ENCODE measurements at regions not wholly inside any gene's neighbourhood (a gene's known extent, or its start where the extent isn't known, plus 50 kb on each side); places are given as distances from the start of the nearest gene placed in this dataset.

- no peak for TF ChIP-seq CTCF (IDR thresholded peaks at IDR 0.05)
- no peak for TF ChIP-seq SIN3A (IDR thresholded peaks at IDR 0.05; ENCODE audit: borderline replicate concordance, insufficient read depth, low read depth, low read length)
- TF ChIP-seq REST (IDR thresholded peaks at IDR 0.05; ENCODE audit: insufficient read depth in 1 of 2, low read depth in 2 of 2, low read length in 1 of 2): no peak
- TF ChIP-seq TCF7L2 (IDR thresholded peaks at IDR 0.05; ENCODE audit: low read depth, low read length): no peak
- TF ChIP-seq POLR2AphosphoS5 (IDR thresholded peaks at IDR 0.05; ENCODE audit: low read depth, low read length): no peak
- Histone ChIP-seq H3K4me1 (ENCODE audit: control insufficient read depth, insufficient read depth, low read length) (no peaks in the 10 kb centered on the region), H3K27ac (ENCODE audit: low read length) (no peak overlapping the region), H3K36me3 (ENCODE audit: control insufficient read depth, insufficient read depth, low read length) (no peaks in the 10 kb centered on the region; the same call in 1 of the 2 replicates), H3K4me3 (ENCODE audit: low read depth in 2 of 2, low read length in 2 of 2) (no peak overlapping the region), H3K9me3 (ENCODE audit: control insufficient read depth, insufficient read depth, low read depth, low read length) (no peaks in the 10 kb centered on the region), H3K27me3 (ENCODE audit: control insufficient read depth, insufficient read depth, low read length) (peaks cover 2% of the 10 kb centered on the region; the same call in 1 of the 2 replicates)
- intact Hi-C loops (cut with micrococcal nuclease; ENCODE audit: unreplicated experiment): no loop called here
- BruUV-seq (replicated peaks): no TSS peak
- in situ Hi-C loops (cut with HindIII; ENCODE audit: low pct_unique_long_range_greater_than_20kb, low sequenced_read_pairs): no loop called here
- ChIA-PET CTCF (no interaction called here), POLR2A (no interaction called here)
- ATAC-seq (no peak), DNase-seq (ENCODE audit: low read depth, low spot score) (no peak)
These were observed 158.1 kb upstream of the ARG1 start for GRCh38 chr6:131414956-131415355.

GRCh38 chr6:131418441-131418840, 154.6 kb upstream of the ARG1 start:
- DNase-seq (ENCODE audit: low read depth, low spot score): no peak
- Histone ChIP-seq H3K9me3 (ENCODE audit: control insufficient read depth, insufficient read depth, low read depth, low read length) (no peaks in the 10 kb centered on the region), H3K4me1 (ENCODE audit: control insufficient read depth, insufficient read depth, low read length) (no peaks in the 10 kb centered on the region), H3K4me3 (ENCODE audit: low read depth in 2 of 2, low read length in 2 of 2) (no peak overlapping the region), H3K36me3 (ENCODE audit: control insufficient read depth, insufficient read depth, low read length) (no peaks in the 10 kb centered on the region), H3K27me3 (ENCODE audit: control insufficient read depth, insufficient read depth, low read length) (peaks cover 2% of the 10 kb centered on the region; the same call in 1 of the 2 replicates), H3K27ac (ENCODE audit: low read length) (no peak overlapping the region)
- no TSS peak for BruUV-seq (replicated peaks)
- intact Hi-C loops (cut with micrococcal nuclease; ENCODE audit: unreplicated experiment) (no loop called here), in situ Hi-C loops (cut with HindIII; ENCODE audit: low pct_unique_long_range_greater_than_20kb, low sequenced_read_pairs) (no loop called here)
- ATAC-seq: no peak
- ChIA-PET POLR2A (interaction anchor here (0.7 kb wide), 1 partner anchor 172 kb away, joined by 3 read pairs; no protein-coding TSS in a partner anchor), CTCF (no interaction called here)
- TF ChIP-seq POLR2AphosphoS5 (IDR thresholded peaks at IDR 0.05; ENCODE audit: low read depth, low read length): no peak
- no peak for TF ChIP-seq REST (IDR thresholded peaks at IDR 0.05; ENCODE audit: insufficient read depth in 1 of 2, low read depth in 2 of 2, low read length in 1 of 2)
- TF ChIP-seq SIN3A (IDR thresholded peaks at IDR 0.05; ENCODE audit: borderline replicate concordance, insufficient read depth, low read depth, low read length): no peak
